Suprapubic skin (tissue), 3 donors: ENCODE measurements at regions not wholly inside any gene's neighbourhood (a gene's known extent, or its start where the extent isn't known, plus 50 kb on each side); places are given as distances from the start of the nearest gene placed in this dataset.

Experiments used
- CTCF ChIP-seq, 2 donors: fragments of 200-600 bp in 1 of 2; fragments of 450-650 bp in 1 of 2; sonication (generic) in 1 of 2; IDR thresholded peaks; one replicate each; pipeline ENCODE4 v1.5.1; 2016 to 2019; ENCODE audit warnings: antibody characterized with exemption in 2 of 2, mild to moderate bottlenecking in 1 of 2, moderate library complexity in 1 of 2
- POLR2AphosphoS5 ChIP-seq, 3 donors: sonication (generic); formaldehyde crosslinking; IDR thresholded peaks; one replicate each; pipeline ENCODE4 v1.6.1; 2017; ENCODE audit warnings: antibody characterized with exemption in 3 of 3

GRCh38 chr7:87003872-87004798 is 55.3 kb downstream of the ELAPOR2 start:
- TF ChIP-seq CTCF (IDR thresholded peaks at IDR 0.05) (no peak), POLR2AphosphoS5 (IDR thresholded peaks at IDR 0.05) (no peak)
